ENCODE measurements at regions not wholly inside any gene's neighbourhood (a gene's known extent, or its start where the extent isn't known, plus 50 kb on each side); places are given as distances from the start of the nearest gene placed in this dataset.
"Not testable (repeated sequence)": the region's sequence is repeated elsewhere in the genome, so short reads cannot be mapped to it uniquely, and the experiment has no call there.

DNA sequence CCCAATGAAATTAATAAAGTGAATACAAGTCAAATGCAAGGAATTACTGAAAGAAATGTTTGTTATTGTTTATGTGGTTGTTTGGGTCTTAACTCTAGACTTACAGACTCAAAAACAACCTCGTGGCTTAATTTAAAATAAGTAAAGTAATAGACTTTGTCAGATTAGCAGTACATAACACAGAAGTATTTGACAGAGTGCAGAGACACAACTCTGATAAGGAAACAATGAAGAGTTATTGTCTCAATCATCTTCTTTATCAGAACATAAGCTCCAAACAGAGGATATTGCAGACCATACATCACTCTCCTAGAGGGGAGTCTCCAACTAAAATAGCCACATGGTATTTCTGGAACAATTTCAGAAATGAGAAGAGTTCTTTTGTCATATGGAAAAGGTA lies 487.7 kb upstream of the HS3ST5 start:
- H3K4me3 Mint-ChIP-seq, result no peak overlapping the region
- H3K36me3 Mint-ChIP-seq, result no peaks in the 10 kb centered on the region
- peaks cover 0 to 2% (median 0%) of the 10 kb centered on the region in 3 donors for H3K9me3 Mint-ChIP-seq
- no peak overlapping the region for H3K27ac Mint-ChIP-seq
- H3K4me1 Mint-ChIP-seq, result no peaks in the 10 kb centered on the region
- no peaks in the 10 kb centered on the region for H3K27me3 Mint-ChIP-seq

DNA sequence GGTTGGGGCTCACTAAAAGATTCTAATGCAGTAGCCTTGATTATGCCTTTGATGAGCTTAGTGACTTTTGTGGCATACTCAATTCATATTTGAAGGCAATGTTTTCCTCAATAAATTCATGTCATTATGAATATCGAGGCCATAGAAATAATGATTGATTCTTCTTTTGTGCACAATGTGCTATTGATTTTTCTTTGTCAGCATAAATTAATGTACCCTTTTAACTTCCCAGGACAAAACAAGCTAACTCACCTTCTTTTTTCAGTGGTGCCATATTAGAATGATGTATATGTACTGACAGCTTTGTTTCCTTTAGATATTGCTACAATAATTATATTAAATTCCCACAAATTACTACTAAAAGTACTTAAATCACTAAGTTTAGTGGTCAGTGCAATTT lies 484.3 kb upstream of the HS3ST5 start:
- no peak overlapping the region for H3K27ac Mint-ChIP-seq

GRCh38 chr6:114824409-114824808 lies 481.6 kb upstream of the HS3ST5 start:
- H3K27me3 Mint-ChIP-seq, result no peaks in the 10 kb centered on the region
- H3K9me3 Mint-ChIP-seq, result peaks cover 0 to 4% (median 0%) of the 10 kb centered on the region in 3 donors
- H3K4me3 Mint-ChIP-seq, result no peak overlapping the region
- no peaks in the 10 kb centered on the region for H3K4me1 Mint-ChIP-seq
- H3K36me3 Mint-ChIP-seq, result no peaks in the 10 kb centered on the region
- no peak overlapping the region for H3K27ac Mint-ChIP-seq

More for the DNA sequence above, 484.3 kb upstream of the HS3ST5 start:
- Mint-ChIP-seq H3K36me3 (no peaks in the 10 kb centered on the region), H3K4me1 (no peaks in the 10 kb centered on the region), H3K4me3 (no peak overlapping the region), H3K9me3 (peaks cover 0 to 2% (median 0%) of the 10 kb centered on the region in 3 donors), H3K27me3 (no peaks in the 10 kb centered on the region)

GRCh38 chr6:114816678-114817077 lies 473.9 kb upstream of the HS3ST5 start:
- Mint-ChIP-seq H3K27me3 (no peaks in the 10 kb centered on the region), H3K4me3 (no peak overlapping the region), H3K9me3 (peaks cover 0 to 8% (median 5%) of the 10 kb centered on the region in 3 donors), H3K4me1 (no peaks in the 10 kb centered on the region), H3K36me3 (no peaks in the 10 kb centered on the region), H3K27ac (no peak overlapping the region)

DNA sequence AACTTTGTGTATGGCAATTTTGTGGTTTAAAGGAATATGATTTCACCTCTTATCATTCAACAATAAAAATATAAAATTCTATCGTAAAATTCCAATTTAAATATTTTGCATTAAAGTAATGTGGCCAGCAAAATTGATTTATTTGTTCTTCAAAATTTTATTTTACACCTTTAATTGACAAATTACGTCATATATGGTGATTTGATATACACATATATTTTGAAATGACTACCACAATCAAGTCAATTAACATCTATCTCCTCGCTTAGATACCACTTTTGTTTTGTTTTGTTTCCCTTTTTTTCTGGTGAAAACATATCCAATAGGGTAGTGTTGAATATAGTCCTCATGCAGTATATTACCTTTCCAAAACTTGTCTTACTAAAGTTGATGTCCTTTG lies 467.6 kb upstream of the HS3ST5 start:
- Mint-ChIP-seq H3K27ac (no peak overlapping the region), H3K9me3 (peaks cover 0 to 6% (median 4%) of the 10 kb centered on the region in 3 donors), H3K4me3 (no peak overlapping the region), H3K36me3 (no peaks in the 10 kb centered on the region), H3K27me3 (no peaks in the 10 kb centered on the region), H3K4me1 (no peaks in the 10 kb centered on the region)

- not testable (repeated sequence) for H3K9me3 Mint-ChIP-seq, H3K4me3 Mint-ChIP-seq, H3K4me1 Mint-ChIP-seq, H3K36me3 Mint-ChIP-seq, H3K27ac Mint-ChIP-seq, H3K27me3 Mint-ChIP-seq
Observed at GRCh38 chr6:114805426-114805825, 462.6 kb upstream of the HS3ST5 start.

DNA sequence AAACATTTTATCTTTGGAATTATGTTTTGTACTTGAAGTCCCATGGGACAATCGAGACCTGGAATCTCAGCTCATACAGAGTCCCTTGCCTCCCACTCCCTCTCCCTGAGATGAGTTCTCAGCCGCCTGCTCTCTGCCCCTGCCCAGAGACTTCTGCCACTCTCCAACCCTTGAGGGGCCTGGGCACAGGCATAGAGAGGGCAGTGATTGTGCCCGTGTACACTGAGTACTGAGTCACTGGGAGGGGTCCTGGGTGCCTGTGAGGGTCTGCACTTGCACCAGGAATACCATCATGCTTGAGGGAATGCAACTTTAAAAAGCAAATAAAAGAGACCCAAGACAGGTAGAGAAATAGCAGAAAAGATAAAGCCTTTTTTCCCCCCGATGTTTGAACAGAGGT lies 453.8 kb upstream of the HS3ST5 start:
- H3K27ac Mint-ChIP-seq, result no peak overlapping the region
- peaks cover 2 to 4% (median 3%) of the 10 kb centered on the region in 3 donors for H3K9me3 Mint-ChIP-seq

GRCh38 chr6:114793428-114793827 lies 450.6 kb upstream of the HS3ST5 start:
- H3K27ac Mint-ChIP-seq, result no peak overlapping the region
- H3K4me1 Mint-ChIP-seq, result no peaks in the 10 kb centered on the region
- no peaks in the 10 kb centered on the region for H3K36me3 Mint-ChIP-seq
- no peak overlapping the region for H3K4me3 Mint-ChIP-seq
- no peaks in the 10 kb centered on the region for H3K27me3 Mint-ChIP-seq
- H3K9me3 Mint-ChIP-seq, result peaks cover 0 to 4% (median 3%) of the 10 kb centered on the region in 3 donors

More for the DNA sequence above, 453.8 kb upstream of the HS3ST5 start:
- no peak overlapping the region for H3K4me3 Mint-ChIP-seq
- no peaks in the 10 kb centered on the region for H3K36me3 Mint-ChIP-seq
- H3K4me1 Mint-ChIP-seq, result no peaks in the 10 kb centered on the region
- H3K27me3 Mint-ChIP-seq, result no peaks in the 10 kb centered on the region

- peaks cover 0 to 5% (median 2%) of the 10 kb centered on the region in 3 donors for H3K9me3 Mint-ChIP-seq
- no peak overlapping the region for H3K27ac Mint-ChIP-seq
- no peaks in the 10 kb centered on the region for H3K27me3 Mint-ChIP-seq
- H3K4me1 Mint-ChIP-seq, result peaks cover 0 to 4% (median 0%) of the 10 kb centered on the region in 3 donors
- H3K36me3 Mint-ChIP-seq, result no peaks in the 10 kb centered on the region
- H3K4me3 Mint-ChIP-seq, result no peak overlapping the region
Observed at GRCh38 chr6:114785235-114786127, 442.7 kb upstream of the HS3ST5 start.

- H3K36me3 Mint-ChIP-seq, result no peaks in the 10 kb centered on the region
- H3K4me1 Mint-ChIP-seq, result peaks cover 0 to 4% (median 0%) of the 10 kb centered on the region in 3 donors
- H3K27ac Mint-ChIP-seq, result no peak overlapping the region
Observed at GRCh38 chr6:114783783-114784182, 441.0 kb upstream of the HS3ST5 start.

DNA sequence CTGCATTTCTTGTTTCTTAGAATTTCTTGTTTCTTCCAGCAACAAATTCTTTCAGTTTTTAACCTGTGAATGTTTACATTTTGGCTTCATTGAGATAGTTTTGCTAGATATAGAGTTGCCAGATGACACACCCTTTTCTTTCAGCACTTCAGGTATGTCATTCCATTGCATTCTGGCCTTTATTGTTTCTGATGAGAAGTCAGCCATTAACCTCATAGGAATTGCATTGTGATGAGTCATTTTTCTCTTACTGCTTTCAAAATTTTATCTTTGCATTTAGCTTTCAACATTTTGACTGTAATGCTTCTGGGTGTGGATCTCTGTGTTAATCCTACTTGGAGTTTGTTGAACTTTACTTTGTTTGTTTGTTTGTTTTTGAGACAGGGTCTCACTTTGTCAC lies 440.3 kb upstream of the HS3ST5 start:
- peaks cover 0 to 4% (median 0%) of the 10 kb centered on the region in 3 donors for H3K4me1 Mint-ChIP-seq
- no peaks in the 10 kb centered on the region for H3K36me3 Mint-ChIP-seq
- H3K27ac Mint-ChIP-seq, result no peak overlapping the region
- no peak overlapping the region for H3K4me3 Mint-ChIP-seq
- no peaks in the 10 kb centered on the region for H3K27me3 Mint-ChIP-seq
- H3K9me3 Mint-ChIP-seq, result peaks cover 0 to 5% (median 2%) of the 10 kb centered on the region in 3 donors

More at GRCh38 chr6:114783783-114784182, 441.0 kb upstream of the HS3ST5 start:
- no peak overlapping the region for H3K4me3 Mint-ChIP-seq
- H3K9me3 Mint-ChIP-seq, result peaks cover 0 to 5% (median 2%) of the 10 kb centered on the region in 3 donors
- no peaks in the 10 kb centered on the region for H3K27me3 Mint-ChIP-seq

DNA sequence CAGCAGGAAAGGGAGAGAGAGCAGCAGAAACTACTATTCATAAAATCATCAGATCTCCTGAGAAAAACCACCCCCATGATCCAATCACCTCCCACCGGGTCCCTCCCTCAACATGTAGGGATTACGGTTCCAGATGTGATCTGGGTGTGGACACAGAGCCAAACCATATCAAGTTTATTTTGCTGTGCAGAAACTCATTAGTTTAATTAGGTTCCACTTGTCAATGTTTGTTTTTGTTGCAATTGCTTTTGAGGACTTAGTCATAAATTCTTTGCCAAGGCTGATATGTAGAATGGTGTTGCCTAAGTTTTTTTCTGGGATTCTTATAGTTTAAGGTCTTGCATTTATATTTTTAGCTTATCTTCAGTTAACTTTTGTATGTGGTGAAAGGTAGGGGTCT lies 422.0 kb upstream of the HS3ST5 start:
- H3K27ac Mint-ChIP-seq, result no peak overlapping the region
- H3K4me3 Mint-ChIP-seq, result no peak overlapping the region
- H3K27me3 Mint-ChIP-seq, result no peaks in the 10 kb centered on the region
- no peaks in the 10 kb centered on the region for H3K4me1 Mint-ChIP-seq
- H3K9me3 Mint-ChIP-seq, result peaks cover 0 to 13% (median 3%) of the 10 kb centered on the region in 3 donors
- H3K36me3 Mint-ChIP-seq, result no peaks in the 10 kb centered on the region

- H3K9me3 Mint-ChIP-seq, result peaks cover 0 to 9% (median 3%) of the 10 kb centered on the region in 3 donors
- no peak overlapping the region for H3K27ac Mint-ChIP-seq
- no peaks in the 10 kb centered on the region for H3K27me3 Mint-ChIP-seq
- no peak overlapping the region for H3K4me3 Mint-ChIP-seq
- H3K36me3 Mint-ChIP-seq, result no peaks in the 10 kb centered on the region
- H3K4me1 Mint-ChIP-seq, result peaks cover 0 to 1% (median 0%) of the 10 kb centered on the region in 3 donors
Observed at GRCh38 chr6:114762145-114762544, 419.3 kb upstream of the HS3ST5 start.

- no peaks in the 10 kb centered on the region for H3K9me3 Mint-ChIP-seq
- no peak overlapping the region for H3K4me3 Mint-ChIP-seq
- no peaks in the 10 kb centered on the region for H3K36me3 Mint-ChIP-seq
- no peak overlapping the region for H3K27ac Mint-ChIP-seq
- H3K27me3 Mint-ChIP-seq, result no peaks in the 10 kb centered on the region
- H3K4me1 Mint-ChIP-seq, result no peaks in the 10 kb centered on the region
Observed at GRCh38 chr6:114747995-114748625, 405.3 kb upstream of the HS3ST5 start.

DNA sequence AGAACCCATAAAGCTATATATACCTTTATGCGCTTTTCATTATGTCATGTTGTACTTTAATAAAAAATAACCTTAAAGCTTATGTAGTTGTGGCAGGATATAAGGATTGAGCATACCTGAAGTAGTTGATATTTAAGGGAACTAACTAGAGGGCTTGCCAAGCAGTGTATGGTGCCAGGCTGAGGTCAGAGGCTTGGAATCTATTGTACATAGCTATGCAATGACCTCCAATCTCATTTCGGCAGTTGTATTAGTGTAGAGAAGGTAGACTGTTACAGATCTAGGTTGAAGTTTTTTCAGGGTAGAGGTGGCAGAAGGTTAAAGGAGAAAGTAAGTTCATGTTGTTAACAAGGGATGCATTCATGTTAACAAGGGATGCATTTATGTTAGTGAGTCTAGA lies 397.7 kb upstream of the HS3ST5 start:
- H3K27me3 Mint-ChIP-seq, result no peaks in the 10 kb centered on the region
- no peaks in the 10 kb centered on the region for H3K4me1 Mint-ChIP-seq
- no peak overlapping the region for H3K4me3 Mint-ChIP-seq
- peaks cover 0 to 2% (median 0%) of the 10 kb centered on the region in 3 donors for H3K9me3 Mint-ChIP-seq
- no peaks in the 10 kb centered on the region for H3K36me3 Mint-ChIP-seq
- no peak overlapping the region for H3K27ac Mint-ChIP-seq

Data from IgD-negative memory B cell (primary cell).